NOMO-1 treated with DMSO at 0.1 percent for 48 hours (cell line): ENCODE measurements at regions not wholly inside any gene's neighbourhood (a gene's known extent, or its start where the extent isn't known, plus 50 kb on each side); places are given as distances from the start of the nearest gene placed in this dataset.
"Not testable (repeated sequence)": the region's sequence is repeated elsewhere in the genome, so short reads cannot be mapped to it uniquely, and the experiment has no call there.

Experiments
- DNase-seq: peaks from one replicate; lab custom pipeline; 2025; ENCODE audit not compliant: unreplicated experiment; lab: John Stamatoyannopoulos, UW

GRCh38 chr5:34420191-34420590, 235.9 kb upstream of the RAI14 start:
- DNase-seq: not testable (repeated sequence)

- DNase-seq: peak; percentile 76
These were observed 219.2 kb upstream of the RAI14 start for GRCh38 chr5:34436761-34437501.

GRCh38 chr5:34439601-34440000, 216.5 kb upstream of the RAI14 start:
- DNase-seq: no peak

GRCh38 chr5:34441767-34442166, 214.4 kb upstream of the RAI14 start:
- not testable (repeated sequence) for DNase-seq

- no peak for DNase-seq
These were observed 208.7 kb upstream of the RAI14 start for GRCh38 chr5:34447424-34447823.

GRCh38 chr5:34449639-34450038, 206.5 kb upstream of the RAI14 start:
- DNase-seq: no peak

- DNase-seq: no peak
These were observed 205.8 kb upstream of the RAI14 start for GRCh38 chr5:34450338-34450737.

GRCh38 chr5:34452170-34452828, 203.8 kb upstream of the RAI14 start:
- DNase-seq: peak; percentile 16

GRCh38 chr5:34455098-34455497, 201.0 kb upstream of the RAI14 start:
- DNase-seq: no peak

GRCh38 chr5:34459908-34460307, 196.2 kb upstream of the RAI14 start:
- no peak for DNase-seq

- DNase-seq: no peak
These were observed 195.6 kb upstream of the RAI14 start for GRCh38 chr5:34460496-34460895.

GRCh38 chr5:34464829-34465228, 191.3 kb upstream of the RAI14 start:
- DNase-seq: no peak

- DNase-seq: peak; percentile 71
These were observed 190.8 kb upstream of the RAI14 start for GRCh38 chr5:34465301-34465700.

GRCh38 chr5:34466519-34467388, 189.4 kb upstream of the RAI14 start:
- DNase-seq: peak; percentile 44

- DNase-seq: no peak
These were observed 188.7 kb upstream of the RAI14 start for GRCh38 chr5:34467436-34467835.

- not testable (repeated sequence) for DNase-seq
These were observed 188.1 kb upstream of the RAI14 start for GRCh38 chr5:34467984-34468383.

- DNase-seq: no peak
These were observed 186.2 kb upstream of the RAI14 start for GRCh38 chr5:34469971-34470370.

GRCh38 chr5:34474573-34475021, 181.5 kb upstream of the RAI14 start:
- peak; percentile 80 for DNase-seq

- no peak for DNase-seq
These were observed 180.7 kb upstream of the RAI14 start for GRCh38 chr5:34475249-34475966.

- DNase-seq: no peak
These were observed 179.1 kb upstream of the RAI14 start for GRCh38 chr5:34476941-34477565.
